ENCODE measurements at regions not wholly inside any gene's neighbourhood (a gene's known extent, or its start where the extent isn't known, plus 50 kb on each side); places are given as distances from the start of the nearest gene placed in this dataset.

GRCh38 chr2:22880161-22880560, 504.8 kb upstream of the KLHL29 start:
- no peak overlapping the region for H3K4me3 Mint-ChIP-seq
- Histone ChIP-seq H3K9ac (no peak overlapping the region), H3K4me3 (no peak overlapping the region), H3K4me2 (no peak overlapping the region), H2AFZ (replicated peaks) (no peak overlapping the region), H4K20me1 (ENCODE audit: low read depth) (no peaks in the 10 kb centered on the region), H3F3A (ENCODE audit: low read depth) (peaks cover 12% of the 10 kb centered on the region), H3K36me3 (peaks cover 11% of the 10 kb centered on the region), H3K27me3 (no peaks in the 10 kb centered on the region), H3K4me1 (peaks cover 24% of the 10 kb centered on the region), H3K27ac (no peak overlapping the region), H3K9me3 (ENCODE audit: low read depth) (peaks cover 13% of the 10 kb centered on the region), H3K79me2 (ENCODE audit: low read depth) (no peaks in the 10 kb centered on the region)
- peaks cover 3% of the 10 kb centered on the region for H3K36me3 Mint-ChIP-seq
- H3K27me3 Mint-ChIP-seq (ENCODE audit: insufficient read depth, low read depth), result peaks cover 4% of the 10 kb centered on the region
- no peak overlapping the region for H3K27ac Mint-ChIP-seq
- peaks cover 35% of the 10 kb centered on the region for H3K4me1 Mint-ChIP-seq
- peaks cover 8% of the 10 kb centered on the region for H3K9me3 Mint-ChIP-seq
- TF ChIP-seq CTCF (IDR thresholded peaks at IDR 0.05), result no peak
- TF ChIP-seq EZH2 (IDR thresholded peaks at IDR 0.05), result no peak
- no peak for DNase-seq (ENCODE audit: low spot score)

GRCh38 chr2:22882011-22882410, 503.0 kb upstream of the KLHL29 start:
- TF ChIP-seq EZH2 (IDR thresholded peaks at IDR 0.05), result no peak
- TF ChIP-seq EZH2phosphoT487 (IDR thresholded peaks at IDR 0.05), result no peak
- TF ChIP-seq CTCF (IDR thresholded peaks at IDR 0.05), result no peak
- Mint-ChIP-seq H3K4me3 (no peak overlapping the region), H3K27ac (no peak overlapping the region), H3K36me3 (no peaks in the 10 kb centered on the region), H3K9me3 (no peaks in the 10 kb centered on the region), H3K4me1 (peaks cover 35% of the 10 kb centered on the region), H3K27me3 (ENCODE audit: insufficient read depth, low read depth) (peaks cover 4% of the 10 kb centered on the region)
- H3K79me2 ChIP-seq (ENCODE audit: low read depth), result no peaks in the 10 kb centered on the region
- no peak overlapping the region for H3K9ac ChIP-seq
- H3F3A ChIP-seq (ENCODE audit: low read depth), result peaks cover 12% of the 10 kb centered on the region
- no peaks in the 10 kb centered on the region for H3K36me3 ChIP-seq
- no peak overlapping the region for H2AFZ ChIP-seq (replicated peaks)
- no peak overlapping the region for H3K27ac ChIP-seq
- DNase-seq (ENCODE audit: low spot score), result no peak
- H4K20me1 ChIP-seq (ENCODE audit: low read depth), result no peaks in the 10 kb centered on the region
- H3K4me3 ChIP-seq, result no peak overlapping the region
- no peak overlapping the region for H3K4me2 ChIP-seq
- no peaks in the 10 kb centered on the region for H3K9me3 ChIP-seq (ENCODE audit: low read depth)
- no peaks in the 10 kb centered on the region for H3K27me3 ChIP-seq
- peaks cover 24% of the 10 kb centered on the region for H3K4me1 ChIP-seq

- Histone ChIP-seq H3K4me1 (peaks cover 18% of the 10 kb centered on the region), H3K79me2 (ENCODE audit: low read depth) (no peaks in the 10 kb centered on the region), H3K9ac (no peak overlapping the region), H3K27me3 (no peaks in the 10 kb centered on the region), H3K4me3 (no peak overlapping the region), H4K20me1 (ENCODE audit: low read depth) (no peaks in the 10 kb centered on the region), H3F3A (ENCODE audit: low read depth) (peaks cover 11% of the 10 kb centered on the region), H2AFZ (replicated peaks) (no peak overlapping the region), H3K36me3 (no peaks in the 10 kb centered on the region), H3K27ac (no peak overlapping the region), H3K9me3 (ENCODE audit: low read depth) (no peaks in the 10 kb centered on the region), H3K4me2 (no peak overlapping the region)
- Mint-ChIP-seq H3K36me3 (no peaks in the 10 kb centered on the region), H3K4me3 (no peak overlapping the region), H3K27ac (no peak overlapping the region), H3K27me3 (ENCODE audit: insufficient read depth, low read depth) (peaks cover 4% of the 10 kb centered on the region), H3K9me3 (no peaks in the 10 kb centered on the region), H3K4me1 (peaks cover 34% of the 10 kb centered on the region)
- TF ChIP-seq EZH2 (IDR thresholded peaks at IDR 0.05) (no peak), EZH2phosphoT487 (IDR thresholded peaks at IDR 0.05) (no peak), CTCF (IDR thresholded peaks at IDR 0.05) (no peak)
- DNase-seq (ENCODE audit: low spot score), result no peak
Observed at GRCh38 chr2:22882643-22883042, 502.3 kb upstream of the KLHL29 start.
